Endodermal cell (in vitro differentiated cells): ENCODE measurements at regions not wholly inside any gene's neighbourhood (a gene's known extent, or its start where the extent isn't known, plus 50 kb on each side); places are given as distances from the start of the nearest gene placed in this dataset.

Source experiments
- DNase-seq: peaks from one replicate; pipeline ENCODE4 v3.0.0-alpha.2; 2017
- H3K27ac ChIP-seq: 2 replicates; pipeline ENCODE4 v1.5.1; 2013; ENCODE audit warnings: mild to moderate bottlenecking, low read depth, low read length, moderate library complexity
- H3K27me3 ChIP-seq: 2 replicates; pipeline ENCODE4 v1.6.1; 2013; ENCODE audit warnings: mild to moderate bottlenecking, low read length, moderate library complexity; ENCODE audit not compliant: insufficient read depth, control insufficient read depth, poor library complexity, severe bottlenecking
- H3K36me3 ChIP-seq: 2 replicates; pipeline ENCODE4 v1.7.0; 2013; ENCODE audit warnings: mild to moderate bottlenecking, low read length, moderate library complexity; ENCODE audit not compliant: control insufficient read depth, insufficient read depth
- H3K4me1 ChIP-seq: one replicate; pipeline ENCODE4 v1.7.0; 2013; ENCODE audit warnings: low read length; ENCODE audit not compliant: control insufficient read depth, insufficient read depth
- H3K4me3 ChIP-seq: 2 replicates; pipeline ENCODE4 v1.5.1; 2013; ENCODE audit warnings: mild to moderate bottlenecking, low read length, moderate library complexity
- H3K9ac ChIP-seq: 2 replicates; pipeline ENCODE4 v1.6.1; 2013; ENCODE audit warnings: mild to moderate bottlenecking, low read length, moderate library complexity; ENCODE audit not compliant: poor library complexity, severe bottlenecking; ENCODE audit errors: extremely low read depth
- H3K9me3 ChIP-seq: 2 replicates; pipeline ENCODE4 v1.6.1; 2013; ENCODE audit warnings: mild to moderate bottlenecking, low read length, moderate library complexity; ENCODE audit not compliant: control insufficient read depth
- H3K27ac Mint-ChIP-seq: 2 replicates; pipeline ENCODE4 v1.8.0; 2020; ENCODE audit warnings: mixed read lengths
- H3K27me3 Mint-ChIP-seq: 2 replicates; pipeline ENCODE4 v1.8.0; 2021; ENCODE audit warnings: mild to moderate bottlenecking, mixed read lengths; ENCODE audit not compliant: insufficient read depth
- H3K36me3 Mint-ChIP-seq: 2 replicates; pipeline ENCODE4 v1.8.0; 2020; ENCODE audit warnings: low read depth, mixed read lengths
- H3K4me1 Mint-ChIP-seq: 2 replicates; pipeline ENCODE4 v1.8.0; 2020; ENCODE audit warnings: mixed read lengths
- H3K4me3 Mint-ChIP-seq: 2 replicates; pipeline ENCODE4 v1.8.0; 2020; ENCODE audit warnings: mild to moderate bottlenecking, moderate library complexity, mixed read lengths
- H3K9me3 Mint-ChIP-seq: 2 replicates; pipeline ENCODE4 v1.8.0; 2020; ENCODE audit warnings: mild to moderate bottlenecking, mixed read lengths
- WGBS, 2 experiments: methylation state at CpG; one replicate each; pipeline versions ENCODE4 v1.1.5 to v1.1.7; 2013; ENCODE audit warnings: missing lambda C conversion rate in 2 of 2, mixed read lengths in 1 of 2; ENCODE audit not compliant: insufficient coverage in 1 of 2, insufficient read length in 1 of 2; 5-methylcytosine and 5-hydroxymethylcytosine counted together
- TF ChIP-seq, protein P1 (sequence below): fragments of 200-600 bp; sonication (generic); conservative IDR thresholded peaks from 2 replicates; pipeline ENCODE4 v1.5.0; 2021; ENCODE audit warnings: antibody characterized with exemption, mild to moderate bottlenecking

- no peak overlapping the region for H3K27ac ChIP-seq
- H3K4me3 Mint-ChIP-seq = no peak overlapping the region
Measured at GRCh38 chr1:200328379-200328778, 81.5 kb downstream of the ZNF281 start.

GRCh38 chr1:200323856-200324400, 85.9 kb downstream of the ZNF281 start:
- H3K4me1 Mint-ChIP-seq = peaks cover 20% of the 10 kb centered on the region
- H3K27ac Mint-ChIP-seq = no peak overlapping the region
- H3K36me3 Mint-ChIP-seq = peaks cover 9% of the 10 kb centered on the region
- H3K27ac ChIP-seq = no peak overlapping the region
- 98 to 100% methylated on average over 2 of the region's 2 CpGs for WGBS, 2 experiments
- no peak overlapping the region for H3K4me3 Mint-ChIP-seq
- no peaks in the 10 kb centered on the region for H3K36me3 ChIP-seq
- H3K9me3 ChIP-seq = no peaks in the 10 kb centered on the region
- peaks cover 4% of the 10 kb centered on the region for H3K9me3 Mint-ChIP-seq
- H3K9ac ChIP-seq = no peak overlapping the region
- peaks cover 4% of the 10 kb centered on the region for H3K27me3 Mint-ChIP-seq
- no peaks in the 10 kb centered on the region for H3K27me3 ChIP-seq
- H3K4me1 ChIP-seq = no peaks in the 10 kb centered on the region
- TF ChIP-seq, protein P1, sequence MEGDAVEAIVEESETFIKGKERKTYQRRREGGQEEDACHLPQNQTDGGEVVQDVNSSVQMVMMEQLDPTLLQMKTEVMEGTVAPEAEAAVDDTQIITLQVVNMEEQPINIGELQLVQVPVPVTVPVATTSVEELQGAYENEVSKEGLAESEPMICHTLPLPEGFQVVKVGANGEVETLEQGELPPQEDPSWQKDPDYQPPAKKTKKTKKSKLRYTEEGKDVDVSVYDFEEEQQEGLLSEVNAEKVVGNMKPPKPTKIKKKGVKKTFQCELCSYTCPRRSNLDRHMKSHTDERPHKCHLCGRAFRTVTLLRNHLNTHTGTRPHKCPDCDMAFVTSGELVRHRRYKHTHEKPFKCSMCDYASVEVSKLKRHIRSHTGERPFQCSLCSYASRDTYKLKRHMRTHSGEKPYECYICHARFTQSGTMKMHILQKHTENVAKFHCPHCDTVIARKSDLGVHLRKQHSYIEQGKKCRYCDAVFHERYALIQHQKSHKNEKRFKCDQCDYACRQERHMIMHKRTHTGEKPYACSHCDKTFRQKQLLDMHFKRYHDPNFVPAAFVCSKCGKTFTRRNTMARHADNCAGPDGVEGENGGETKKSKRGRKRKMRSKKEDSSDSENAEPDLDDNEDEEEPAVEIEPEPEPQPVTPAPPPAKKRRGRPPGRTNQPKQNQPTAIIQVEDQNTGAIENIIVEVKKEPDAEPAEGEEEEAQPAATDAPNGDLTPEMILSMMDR = no peak
- no peak overlapping the region for H3K4me3 ChIP-seq
- DNase-seq = no peak

More at GRCh38 chr1:200328379-200328778, 81.5 kb downstream of the ZNF281 start:
- H3K4me3 ChIP-seq = no peak overlapping the region
- Mint-ChIP-seq H3K4me1 (peaks cover 38% of the 10 kb centered on the region), H3K27me3 (peaks cover 4% of the 10 kb centered on the region), H3K27ac (no peak overlapping the region), H3K36me3 (peaks cover 11% of the 10 kb centered on the region), H3K9me3 (peaks cover 4% of the 10 kb centered on the region)
- H3K9ac ChIP-seq = no peak overlapping the region
- 93% methylated on average over 2 of the region's 2 CpGs; no CpG with 5 or more reads in 1 of the 2 experiments for WGBS, 2 experiments
- TF ChIP-seq, protein P1 = no peak
- H3K4me1 ChIP-seq = peaks cover 19% of the 10 kb centered on the region
- no peaks in the 10 kb centered on the region for H3K9me3 ChIP-seq
- DNase-seq = no peak
- no peaks in the 10 kb centered on the region for H3K36me3 ChIP-seq
- H3K27me3 ChIP-seq = no peaks in the 10 kb centered on the region

- peaks cover 2% of the 10 kb centered on the region for H3K36me3 Mint-ChIP-seq
- no peaks in the 10 kb centered on the region for H3K27me3 Mint-ChIP-seq
- TF ChIP-seq, protein P1 = no peak
- H3K4me3 Mint-ChIP-seq = no peak overlapping the region
- H3K4me1 Mint-ChIP-seq = peaks cover 11% of the 10 kb centered on the region
- no peak for DNase-seq
- Histone ChIP-seq H3K4me1 (no peaks in the 10 kb centered on the region), H3K9me3 (no peaks in the 10 kb centered on the region), H3K9ac (no peak overlapping the region), H3K27me3 (no peaks in the 10 kb centered on the region), H3K36me3 (no peaks in the 10 kb centered on the region), H3K27ac (no peak overlapping the region), H3K4me3 (no peak overlapping the region)
- 76% methylated on average over 1 of the region's 1 CpG; no CpG with 5 or more reads in 1 of the 2 experiments for WGBS, 2 experiments
- peaks cover under 1% of the 10 kb centered on the region for H3K9me3 Mint-ChIP-seq
- no peak overlapping the region for H3K27ac Mint-ChIP-seq
Measured at GRCh38 chr1:200319148-200319547, 90.7 kb downstream of the ZNF281 start.
